Ascending aorta (tissue), 2 donors: ENCODE measurements at regions not wholly inside any gene's neighbourhood (a gene's known extent, or its start where the extent isn't known, plus 50 kb on each side); places are given as distances from the start of the nearest gene placed in this dataset.

Experiments used
- DNase-seq, 2 donors: peaks; one replicate each; pipeline ENCODE4 v3.0.0-alpha.2; 2019; ENCODE audit warnings: low spot score in 2 of 2
- H3K27ac ChIP-seq, 2 donors: fragments of 200-600 bp; sonication (generic); one replicate each; pipeline ENCODE4 v1.5.1; 2016 to 2017; ENCODE audit warnings: mild to moderate bottlenecking in 1 of 2
- H3K27me3 ChIP-seq: fragments of 200-600 bp; sonication (generic); one replicate; pipeline ENCODE4 v1.5.1; 2017
- H3K36me3 ChIP-seq, 2 donors: fragments of 200-600 bp; sonication (generic); one replicate each; pipeline ENCODE4 v1.5.1; 2016
- H3K4me1 ChIP-seq, 2 donors: fragments of 200-600 bp; sonication (generic); one replicate each; pipeline ENCODE4 v1.5.1; 2016 to 2017; ENCODE audit warnings: mild to moderate bottlenecking in 1 of 2
- H3K4me3 ChIP-seq, 2 donors: fragments of 200-600 bp; sonication (generic); one replicate each; pipeline ENCODE4 v1.5.1; 2016 to 2017; ENCODE audit warnings: mild to moderate bottlenecking in 1 of 2
- H3K9me3 ChIP-seq, 2 donors: fragments of 200-600 bp; sonication (generic); one replicate each; pipeline ENCODE4 v1.5.1; 2016
- intact Hi-C: fragments of 100-400 bp; cut with DNase I; formaldehyde crosslinking; loops from one replicate; pipeline ENCODE4 v1.15.1; 2023
- TF ChIP-seq, protein P1 (sequence below), 3 experiments: fragments of 200-600 bp in 2 of 3; fragments of 450-650 bp in 1 of 3; sonication (generic) in 2 of 3; IDR thresholded peaks; one replicate each; pipeline ENCODE4 v1.5.1; 2016 to 2019; ENCODE audit warnings: antibody characterized with exemption in 3 of 3, mild to moderate bottlenecking in 1 of 3, moderate library complexity in 1 of 3

DNA sequence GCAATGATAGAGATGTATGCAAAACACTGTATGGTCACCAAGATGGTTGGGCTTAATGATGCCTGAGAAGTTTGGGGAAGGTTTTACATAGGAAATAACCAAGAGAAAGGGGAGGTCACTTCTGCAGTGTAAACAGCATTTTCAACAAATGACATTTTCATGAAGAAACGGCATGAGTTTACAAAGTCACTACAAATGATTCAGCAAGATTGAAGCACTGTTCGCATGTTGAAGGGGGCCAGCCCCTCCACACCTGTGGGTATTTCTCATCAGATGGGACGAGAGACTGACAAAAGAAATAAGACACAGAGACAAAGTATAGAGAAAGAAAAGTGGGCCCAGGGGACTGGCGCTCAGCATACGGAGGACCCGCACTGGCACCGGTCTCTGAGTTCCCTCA, 234.1 kb upstream of the POGK start:
- Histone ChIP-seq H3K4me3 (no peak overlapping the region), H3K4me1 (no peaks in the 10 kb centered on the region), H3K27me3 (no peaks in the 10 kb centered on the region), H3K36me3 (no peaks in the 10 kb centered on the region), H3K9me3 (no peaks in the 10 kb centered on the region), H3K27ac (no peak overlapping the region)
- intact Hi-C loops = no loop called here
- TF ChIP-seq, protein P1, sequence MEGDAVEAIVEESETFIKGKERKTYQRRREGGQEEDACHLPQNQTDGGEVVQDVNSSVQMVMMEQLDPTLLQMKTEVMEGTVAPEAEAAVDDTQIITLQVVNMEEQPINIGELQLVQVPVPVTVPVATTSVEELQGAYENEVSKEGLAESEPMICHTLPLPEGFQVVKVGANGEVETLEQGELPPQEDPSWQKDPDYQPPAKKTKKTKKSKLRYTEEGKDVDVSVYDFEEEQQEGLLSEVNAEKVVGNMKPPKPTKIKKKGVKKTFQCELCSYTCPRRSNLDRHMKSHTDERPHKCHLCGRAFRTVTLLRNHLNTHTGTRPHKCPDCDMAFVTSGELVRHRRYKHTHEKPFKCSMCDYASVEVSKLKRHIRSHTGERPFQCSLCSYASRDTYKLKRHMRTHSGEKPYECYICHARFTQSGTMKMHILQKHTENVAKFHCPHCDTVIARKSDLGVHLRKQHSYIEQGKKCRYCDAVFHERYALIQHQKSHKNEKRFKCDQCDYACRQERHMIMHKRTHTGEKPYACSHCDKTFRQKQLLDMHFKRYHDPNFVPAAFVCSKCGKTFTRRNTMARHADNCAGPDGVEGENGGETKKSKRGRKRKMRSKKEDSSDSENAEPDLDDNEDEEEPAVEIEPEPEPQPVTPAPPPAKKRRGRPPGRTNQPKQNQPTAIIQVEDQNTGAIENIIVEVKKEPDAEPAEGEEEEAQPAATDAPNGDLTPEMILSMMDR (IDR thresholded peaks at IDR 0.05) = no peak
- no peak for DNase-seq

DNA sequence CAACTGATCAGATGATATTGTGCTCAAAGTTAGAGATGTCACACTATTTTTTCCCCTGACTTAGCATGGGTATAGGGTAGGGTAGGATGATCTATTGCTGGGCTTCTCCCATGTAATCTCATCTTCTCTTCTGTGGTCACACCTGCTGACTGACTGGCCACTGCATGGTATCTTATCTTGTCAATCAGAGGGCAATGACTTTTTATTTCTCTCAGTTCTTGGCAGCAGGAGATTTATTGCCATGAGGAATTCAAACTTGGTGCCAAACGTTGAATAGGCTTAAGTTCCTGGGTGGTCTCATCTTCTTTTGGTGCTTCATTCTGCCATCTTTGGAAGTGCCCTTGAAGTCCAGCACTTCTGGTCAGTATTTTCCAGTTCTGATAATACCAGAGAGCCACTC, 226.4 kb upstream of the POGK start:
- H3K4me1 ChIP-seq = no peaks in the 10 kb centered on the region
- TF ChIP-seq, protein P1 (IDR thresholded peaks at IDR 0.05) = no peak
- H3K9me3 ChIP-seq = no peaks in the 10 kb centered on the region
- no peak for DNase-seq
- intact Hi-C loops = no loop called here
- H3K36me3 ChIP-seq = no peaks in the 10 kb centered on the region
- H3K4me3 ChIP-seq = no peak overlapping the region
- H3K27me3 ChIP-seq = no peaks in the 10 kb centered on the region
- no peak overlapping the region for H3K27ac ChIP-seq

DNA sequence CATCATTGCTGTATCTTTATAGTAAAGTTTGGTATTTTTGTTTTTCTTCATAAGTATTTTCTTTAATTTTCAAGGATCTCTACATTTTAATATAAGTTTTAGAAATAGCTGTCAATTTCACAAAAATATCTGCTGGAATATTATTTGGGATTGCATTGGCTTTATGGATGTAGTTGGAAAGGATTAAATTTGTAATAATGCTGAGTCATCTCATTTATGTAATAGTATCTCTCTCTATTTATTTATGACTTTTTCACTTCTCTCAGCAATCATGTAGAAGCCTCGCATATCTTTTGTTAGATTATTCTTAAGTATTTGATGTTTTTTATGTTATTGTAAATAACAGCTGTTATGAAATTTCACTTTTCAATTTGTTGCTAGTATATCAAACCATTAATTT, 223.1 kb upstream of the POGK start:
- no peak overlapping the region for H3K4me3 ChIP-seq
- TF ChIP-seq, protein P1 (IDR thresholded peaks at IDR 0.05) = no peak
- intact Hi-C loops = no loop called here
- no peaks in the 10 kb centered on the region for H3K4me1 ChIP-seq
- no peaks in the 10 kb centered on the region for H3K36me3 ChIP-seq
- H3K9me3 ChIP-seq = no peaks in the 10 kb centered on the region
- no peaks in the 10 kb centered on the region for H3K27me3 ChIP-seq
- no peak overlapping the region for H3K27ac ChIP-seq
- DNase-seq = no peak

DNA sequence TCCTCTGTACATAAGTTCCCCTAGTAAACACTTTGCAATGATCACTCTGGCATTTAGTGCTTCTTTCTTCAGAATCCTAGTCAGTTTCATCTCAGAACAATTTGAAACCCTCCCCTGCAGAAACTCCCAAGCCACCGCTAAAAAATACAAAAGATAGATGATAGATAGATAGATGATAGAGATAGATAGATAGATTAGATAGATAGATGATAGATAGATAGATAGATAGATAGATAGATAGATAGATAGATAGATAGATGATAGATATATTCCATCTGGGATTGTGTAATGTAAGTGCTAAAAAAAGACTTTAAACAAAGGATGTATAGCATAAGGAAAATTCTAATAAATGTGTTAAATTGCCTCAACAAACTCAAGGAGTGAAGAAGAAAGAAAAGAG, 212.6 kb upstream of the POGK start:
- TF ChIP-seq, protein P1 (IDR thresholded peaks at IDR 0.05) = no peak
- Histone ChIP-seq H3K27ac (no peak overlapping the region), H3K4me1 (no peaks in the 10 kb centered on the region), H3K36me3 (no peaks in the 10 kb centered on the region), H3K4me3 (no peak overlapping the region), H3K9me3 (no peaks in the 10 kb centered on the region), H3K27me3 (no peaks in the 10 kb centered on the region)
- no peak for DNase-seq
- intact Hi-C loops = no loop called here

DNA sequence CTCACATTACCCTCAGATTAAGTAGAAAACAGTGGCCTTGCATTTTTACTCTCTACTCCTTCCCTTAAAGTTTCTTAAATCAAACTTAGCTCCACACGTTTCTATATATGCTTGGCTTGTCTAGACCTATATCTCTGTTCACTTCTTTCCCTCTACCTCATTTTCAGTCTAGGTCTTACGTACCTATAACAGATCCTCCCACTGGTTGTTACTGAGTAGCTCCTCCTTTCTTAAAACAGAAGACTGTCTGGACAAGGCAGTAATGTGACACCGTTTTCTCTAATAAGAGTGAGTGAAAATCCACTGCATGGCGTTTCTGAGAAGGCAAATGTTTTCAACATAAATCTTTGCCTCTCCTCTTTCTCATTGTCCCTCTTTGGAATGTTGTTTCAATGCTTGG, 211.7 kb upstream of the POGK start:
- Histone ChIP-seq H3K27me3 (no peaks in the 10 kb centered on the region), H3K4me1 (no peaks in the 10 kb centered on the region), H3K9me3 (no peaks in the 10 kb centered on the region), H3K4me3 (no peak overlapping the region), H3K36me3 (no peaks in the 10 kb centered on the region), H3K27ac (no peak overlapping the region)
- DNase-seq = no peak
- intact Hi-C loops = no loop called here
- TF ChIP-seq, protein P1 (IDR thresholded peaks at IDR 0.05) = no peak

DNA sequence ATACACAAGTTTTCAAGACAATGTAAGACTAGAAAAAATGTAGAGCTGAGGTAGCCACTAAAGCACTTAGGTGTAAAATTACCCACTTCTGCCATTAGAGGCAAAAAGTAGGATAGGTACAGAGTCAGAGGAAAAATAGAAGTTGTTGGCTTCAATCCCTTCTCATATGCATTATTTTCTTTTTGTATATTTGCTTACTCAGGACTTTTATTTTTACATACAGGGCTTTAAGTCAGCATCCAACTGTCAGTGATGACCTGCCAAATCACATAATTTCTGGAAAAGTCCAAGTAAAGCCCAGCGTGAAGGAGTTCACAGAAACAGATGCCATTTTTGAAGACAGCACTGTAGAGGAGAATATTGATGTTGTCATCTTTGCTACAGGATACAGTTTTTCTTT, 211.0 kb upstream of the POGK start:
- no peaks in the 10 kb centered on the region for H3K36me3 ChIP-seq
- H3K27ac ChIP-seq = no peak overlapping the region
- TF ChIP-seq, protein P1 (IDR thresholded peaks at IDR 0.05) = no peak
- no peaks in the 10 kb centered on the region for H3K27me3 ChIP-seq
- no peaks in the 10 kb centered on the region for H3K9me3 ChIP-seq
- H3K4me3 ChIP-seq = no peak overlapping the region
- no peaks in the 10 kb centered on the region for H3K4me1 ChIP-seq
- no peak for DNase-seq
- intact Hi-C loops = no loop called here
